HEK293T (cell line): ENCODE measurements at regions not wholly inside any gene's neighbourhood (a gene's known extent, or its start where the extent isn't known, plus 50 kb on each side); places are given as distances from the start of the nearest gene placed in this dataset.
A peak's percentile ranks its signal among the peaks of the same experiment; 100 is the strongest.
"Not testable (repeated sequence)": the region's sequence is repeated elsewhere in the genome, so short reads cannot be mapped to it uniquely, and the experiment has no call there.

ENCODE experiments used
- CTCF ChIA-PET: fragments of 350-600 bp; formaldehyde crosslinking; extraction: SDS; loops from one replicate; lab custom pipeline; 2021; ENCODE audit warnings: antibody characterized with exemption, inconsistent platforms; lab: Yijun Ruan, JAX
- POLR2A ChIA-PET: fragments of 350-600 bp; formaldehyde crosslinking; extraction: SDS; loops from one replicate; lab custom pipeline; 2020; ENCODE audit warnings: antibody characterized with exemption, inconsistent platforms; lab: Yijun Ruan, JAX
- DNase-seq: peaks from one replicate; pipeline ENCODE4 v3.0.0; 2012; ENCODE audit warnings: mixed read lengths; ENCODE audit errors: extremely low spot score
- ARNT ChIP-seq: fragments of 450-650 bp; IDR thresholded peaks from 2 replicates; pipeline ENCODE4 v1.6.1; 2017; ENCODE audit warnings: mild to moderate bottlenecking
- BHLHE40 ChIP-seq: fragments of 450-650 bp; IDR thresholded peaks from 2 replicates; pipeline ENCODE4 v1.6.1; 2016; ENCODE audit warnings: mild to moderate bottlenecking, moderate library complexity, borderline replicate concordance
- CTBP1 ChIP-seq: fragments of 450-650 bp; IDR thresholded peaks from 2 replicates; pipeline ENCODE4 v1.6.1; 2016; ENCODE audit warnings: borderline replicate concordance
- ELF4 ChIP-seq: fragments of 450-650 bp; IDR thresholded peaks from 2 replicates; pipeline ENCODE4 v1.6.1; 2017; ENCODE audit warnings: antibody characterized with exemption
- FOXA1 ChIP-seq: fragments of 450-650 bp; IDR thresholded peaks from 2 replicates; pipeline ENCODE4 v1.6.1; 2016; ENCODE audit warnings: mild to moderate bottlenecking
- FOXK2 ChIP-seq: fragments of 450-650 bp; IDR thresholded peaks from 2 replicates; pipeline ENCODE4 v1.6.1; 2016; ENCODE audit warnings: mild to moderate bottlenecking
- FOXM1 ChIP-seq: fragments of 450-650 bp; IDR thresholded peaks from 2 replicates; pipeline ENCODE4 v1.6.1; 2017; ENCODE audit warnings: mild to moderate bottlenecking, borderline replicate concordance
- HDGF ChIP-seq: fragments of 450-650 bp; IDR thresholded peaks from 2 replicates; pipeline ENCODE4 v1.6.1; 2017; ENCODE audit warnings: antibody characterized with exemption, borderline replicate concordance
- L3MBTL2 ChIP-seq: fragments of 450-650 bp; conservative IDR thresholded peaks from 2 replicates; pipeline ENCODE4 v1.6.1; 2016; ENCODE audit warnings: mild to moderate bottlenecking
- LEF1 ChIP-seq: fragments of 450-650 bp; IDR thresholded peaks from 2 replicates; pipeline ENCODE4 v1.6.1; 2017; ENCODE audit warnings: mild to moderate bottlenecking, borderline replicate concordance
- NFRKB ChIP-seq: fragments of 450-650 bp; IDR thresholded peaks from 2 replicates; pipeline ENCODE4 v1.6.1; 2016; ENCODE audit warnings: mild to moderate bottlenecking, moderate library complexity
- SP1 ChIP-seq: fragments of 450-650 bp; IDR thresholded peaks from 2 replicates; pipeline ENCODE4 v1.6.1; 2017
- SUZ12 ChIP-seq: fragments of 450-650 bp; IDR thresholded peaks from 2 replicates; pipeline ENCODE4 v1.6.1; 2016; ENCODE audit warnings: mild to moderate bottlenecking
- TARDBP ChIP-seq: fragments of 450-650 bp; IDR thresholded peaks from 2 replicates; pipeline ENCODE4 v1.6.1; 2016
- ZNF384 ChIP-seq: fragments of 450-650 bp; IDR thresholded peaks from 2 replicates; pipeline ENCODE4 v1.6.1; 2016
- TF ChIP-seq, protein P1 (sequence below): fragments of 450-650 bp; IDR thresholded peaks from 2 replicates; pipeline ENCODE4 v1.6.1; 2016

DNA sequence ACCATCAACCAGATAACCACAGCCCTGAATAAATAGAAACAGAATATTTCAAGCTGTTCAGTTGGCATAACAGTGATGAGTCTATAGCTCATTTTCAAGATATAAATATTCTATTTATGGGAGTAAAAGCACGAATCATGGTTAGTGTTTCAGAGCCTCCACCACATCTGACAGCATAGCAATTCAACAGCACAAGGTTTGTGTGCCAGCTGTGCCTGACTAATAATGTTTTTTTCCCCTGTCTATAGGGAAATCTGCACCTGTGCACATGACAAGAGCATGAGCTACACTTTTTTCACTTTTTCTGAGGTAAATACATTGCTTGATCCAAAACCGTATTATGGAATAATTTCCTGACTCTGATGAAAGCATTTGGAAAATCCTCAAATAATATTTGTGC is 251.3 kb downstream of the RPIA start:
- no peak for DNase-seq
- ChIA-PET POLR2A (no interaction called here), CTCF (interaction anchor here (2.6 kb wide), 1 partner anchor 10 kb away, joined by 13 read pairs; no protein-coding TSS in a partner anchor)
- TF ChIP-seq NFRKB, result no peak
- no peak for TF ChIP-seq CTBP1
- no peak for TF ChIP-seq ZNF384
- no peak for TF ChIP-seq TARDBP
- TF ChIP-seq, protein P1, sequence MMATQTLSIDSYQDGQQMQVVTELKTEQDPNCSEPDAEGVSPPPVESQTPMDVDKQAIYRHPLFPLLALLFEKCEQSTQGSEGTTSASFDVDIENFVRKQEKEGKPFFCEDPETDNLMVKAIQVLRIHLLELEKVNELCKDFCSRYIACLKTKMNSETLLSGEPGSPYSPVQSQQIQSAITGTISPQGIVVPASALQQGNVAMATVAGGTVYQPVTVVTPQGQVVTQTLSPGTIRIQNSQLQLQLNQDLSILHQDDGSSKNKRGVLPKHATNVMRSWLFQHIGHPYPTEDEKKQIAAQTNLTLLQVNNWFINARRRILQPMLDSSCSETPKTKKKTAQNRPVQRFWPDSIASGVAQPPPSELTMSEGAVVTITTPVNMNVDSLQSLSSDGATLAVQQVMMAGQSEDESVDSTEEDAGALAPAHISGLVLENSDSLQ, result no peak
- no peak for TF ChIP-seq BHLHE40
- TF ChIP-seq FOXA1, result no peak
- TF ChIP-seq FOXM1, result no peak
- no peak for TF ChIP-seq L3MBTL2
- no peak for TF ChIP-seq HDGF
- TF ChIP-seq ELF4, result no peak
- no peak for TF ChIP-seq SP1
- TF ChIP-seq LEF1, result no peak

DNA sequence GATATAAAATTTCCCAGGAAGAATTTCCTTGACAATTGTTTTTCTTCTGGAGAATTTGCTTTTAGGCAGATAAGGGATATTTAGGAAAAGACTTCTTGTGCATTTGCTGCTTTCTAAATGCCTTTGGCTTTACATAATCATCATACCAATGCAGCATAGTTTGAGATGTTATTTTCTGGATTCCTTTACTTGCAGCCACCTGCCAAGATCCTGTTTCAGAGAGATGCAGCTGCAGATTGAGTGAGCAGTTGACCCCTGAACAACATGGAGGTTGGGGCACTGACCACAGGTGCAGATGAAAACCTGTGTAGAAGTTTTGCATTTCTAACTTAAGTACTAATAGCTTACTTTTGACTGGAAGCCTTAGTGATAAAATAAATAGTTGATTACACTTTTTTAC is 257.9 kb downstream of the RPIA start:
- ChIA-PET POLR2A (no interaction called here), CTCF (no interaction called here)
- TF ChIP-seq NFRKB, result no peak
- TF ChIP-seq FOXA1, result no peak
- TF ChIP-seq, protein P1, result no peak
- TF ChIP-seq FOXK2, result no peak
- TF ChIP-seq SP1, result no peak
- no peak for TF ChIP-seq FOXM1
- TF ChIP-seq TARDBP, result no peak
- no peak for TF ChIP-seq LEF1
- no peak for TF ChIP-seq ZNF384
- TF ChIP-seq ARNT, result no peak
- TF ChIP-seq CTBP1, result no peak
- TF ChIP-seq SUZ12, result no peak
- TF ChIP-seq HDGF, result no peak
- TF ChIP-seq L3MBTL2, result no peak
- no peak for DNase-seq

DNA sequence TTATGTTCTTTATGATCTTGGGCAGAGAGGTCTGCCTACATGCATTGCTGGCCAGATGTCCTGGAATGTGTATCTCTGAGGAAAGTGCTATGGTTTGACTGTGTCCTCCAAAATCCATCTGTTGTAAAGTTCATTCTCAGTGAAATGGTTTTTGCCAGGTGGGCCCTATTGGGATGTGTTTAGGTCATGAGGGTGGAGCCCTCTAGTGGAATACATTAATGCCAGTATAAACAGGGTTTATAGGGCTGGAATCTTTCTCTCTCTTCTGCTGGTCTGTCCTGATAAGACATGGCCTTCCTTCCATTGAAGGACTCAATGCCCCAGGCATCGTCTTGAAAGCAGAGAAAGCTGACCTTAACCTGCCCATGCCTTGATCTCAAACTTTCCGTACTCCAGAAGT is 258.5 kb downstream of the RPIA start:
- ChIA-PET POLR2A (no interaction called here), CTCF (no interaction called here)
- no peak for TF ChIP-seq LEF1
- no peak for TF ChIP-seq TARDBP
- no peak for TF ChIP-seq FOXM1
- TF ChIP-seq, protein P1, result no peak
- TF ChIP-seq SUZ12, result no peak
- DNase-seq, result peak; percentile 15

DNA sequence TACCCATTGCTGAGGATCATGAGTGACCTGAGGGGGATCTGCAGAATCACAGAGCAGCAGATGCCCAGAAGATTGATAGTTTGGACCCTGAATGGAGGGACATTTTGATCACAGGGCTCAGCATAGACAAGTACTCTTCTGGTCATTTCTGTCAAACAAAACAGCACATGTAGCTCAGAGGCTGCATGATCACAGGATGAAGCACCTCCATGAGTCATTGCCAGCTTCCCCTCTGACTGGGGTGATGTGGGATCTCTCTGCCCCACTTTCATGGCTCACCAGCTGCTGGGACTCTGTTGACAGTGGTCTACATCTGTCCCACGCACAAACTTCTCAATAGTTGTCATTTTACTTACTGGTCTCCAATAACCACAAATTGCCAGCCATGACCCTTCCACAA is 264.1 kb downstream of the RPIA start:
- ChIA-PET CTCF (no interaction called here), POLR2A (no interaction called here)
- TF ChIP-seq ZNF384, result no peak
- TF ChIP-seq SUZ12, result no peak
- no peak for TF ChIP-seq TARDBP
- no peak for TF ChIP-seq FOXM1
- TF ChIP-seq SP1, result no peak
- TF ChIP-seq ELF4, result no peak
- TF ChIP-seq HDGF, result no peak
- no peak for TF ChIP-seq BHLHE40
- no peak for TF ChIP-seq ARNT
- no peak for TF ChIP-seq CTBP1
- no peak for TF ChIP-seq LEF1
- TF ChIP-seq L3MBTL2, result no peak
- no peak for TF ChIP-seq FOXA1
- TF ChIP-seq, protein P1, result no peak
- TF ChIP-seq NFRKB, result no peak
- no peak for DNase-seq

DNA sequence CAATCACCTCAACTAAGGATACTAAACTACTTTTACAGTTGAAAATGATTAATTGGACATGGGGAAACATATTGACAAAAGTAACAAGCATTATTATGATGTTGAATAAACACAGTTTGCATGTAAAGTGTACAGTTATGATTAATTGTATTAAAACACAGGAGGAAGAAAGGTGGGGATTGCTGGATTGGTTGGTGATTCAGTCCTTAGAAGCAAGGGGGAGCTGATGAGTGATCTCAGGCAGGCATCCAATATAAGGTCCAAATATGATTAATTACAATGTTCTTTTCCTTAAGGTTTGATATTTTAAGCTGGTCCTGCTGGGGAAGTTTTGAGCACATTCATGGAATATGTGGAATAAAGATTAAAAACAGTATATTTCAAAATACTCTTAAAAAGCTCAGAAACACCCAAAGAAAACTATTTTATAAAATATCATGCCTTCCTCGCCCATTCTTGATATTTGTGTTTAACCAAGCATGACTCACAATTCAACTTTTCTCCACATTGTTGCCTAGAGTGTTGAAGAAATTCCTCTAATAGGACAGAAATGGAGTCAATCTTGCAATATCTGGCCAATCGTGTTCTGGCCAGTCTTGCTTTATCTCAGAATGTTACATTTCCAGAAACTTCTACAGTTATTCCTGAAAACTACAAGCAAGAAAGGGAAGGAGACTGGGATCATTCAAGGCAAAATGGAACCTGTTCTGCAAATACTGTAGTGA is 268.2 kb downstream of the RPIA start:
- DNase-seq, result peak; percentile 12
- TF ChIP-seq BHLHE40 (no peak), FOXA1 (no peak), ELF4 (no peak), TARDBP (no peak), ARNT (no peak), FOXM1 (no peak), LEF1 (no peak), ZNF384 (no peak), NFRKB (no peak), SP1 (no peak), FOXK2 (no peak)
- ChIA-PET POLR2A (no interaction called here), CTCF (interaction anchor here (0.6 kb wide), 1 partner anchor 79 kb away, joined by 4 read pairs; no protein-coding TSS in a partner anchor)

DNA sequence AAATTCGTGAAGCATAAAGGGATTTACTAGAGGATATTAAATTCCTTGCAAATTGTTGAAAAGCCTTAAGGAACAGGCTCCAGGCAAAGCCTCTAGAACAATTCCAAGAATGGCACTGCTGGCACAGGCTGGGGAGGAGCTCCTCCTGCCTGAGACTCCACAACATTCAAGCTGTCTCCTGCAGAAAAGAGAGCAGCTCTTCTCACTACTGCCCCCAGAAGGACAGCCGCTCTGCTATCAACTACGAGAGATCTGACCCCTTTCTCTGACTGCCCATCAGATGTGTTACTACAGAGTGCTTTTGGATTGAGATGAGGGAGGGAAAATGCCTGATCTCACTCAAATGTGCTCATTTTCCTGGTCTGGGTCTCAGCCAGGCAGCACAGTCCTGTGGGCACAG is 269.9 kb downstream of the RPIA start:
- DNase-seq, POLR2A ChIA-PET: not testable (repeated sequence)
- CTCF ChIA-PET, result interaction anchor here (1.6 kb wide), 1 partner anchor 81 kb away, joined by 4 read pairs; no protein-coding TSS in a partner anchor
